ENCODE measurements at regions not wholly inside any gene's neighbourhood (a gene's known extent, or its start where the extent isn't known, plus 50 kb on each side); places are given as distances from the start of the nearest gene placed in this dataset.

- H3K9me2 ChIP-seq (replicated peaks; ENCODE audit: control insufficient read depth, low read length): no peaks in the 10 kb centered on the region
- no peaks in the 10 kb centered on the region for H3K4me1 ChIP-seq (ENCODE audit: control insufficient read depth, low read length)
- H3K9me3 ChIP-seq (ENCODE audit: control insufficient read depth, insufficient read depth, low read length): no peaks in the 10 kb centered on the region
- no peak for TF ChIP-seq EZH2phosphoT487 (IDR thresholded peaks at IDR 0.05; ENCODE audit: borderline replicate concordance, low read length)
- TF ChIP-seq CTCF (IDR thresholded peaks at IDR 0.05; ENCODE audit: low read depth, low read length, poor library complexity, severe bottlenecking): no peak
- no peaks in the 10 kb centered on the region for H3K36me3 ChIP-seq (ENCODE audit: control insufficient read depth, low read length)
- no peaks in the 10 kb centered on the region for H4K20me1 ChIP-seq (ENCODE audit: control insufficient read depth, insufficient read depth, low read depth, low read length)
- H3K27ac ChIP-seq (ENCODE audit: low read depth, low read length): no peak overlapping the region
- H3F3A ChIP-seq (ENCODE audit: control insufficient read depth, insufficient read depth): no peaks in the 10 kb centered on the region
- no peak overlapping the region for H3K4me2 ChIP-seq (ENCODE audit: low read length)
- no peaks in the 10 kb centered on the region for H3K79me2 ChIP-seq (ENCODE audit: control insufficient read depth, low read length)
- H3K27me3 ChIP-seq (ENCODE audit: control insufficient read depth, low read length): no peaks in the 10 kb centered on the region
- H3K4me3 ChIP-seq (ENCODE audit: low read length): no peak overlapping the region
Measured at GRCh38 chr16:5385115-5385514, 287.5 kb upstream of the EEF2KMT start.

GRCh38 chr16:5383737-5384136 is 286.1 kb upstream of the EEF2KMT start:
- H3K36me3 ChIP-seq (ENCODE audit: control insufficient read depth, low read length): no peaks in the 10 kb centered on the region
- H3K79me2 ChIP-seq (ENCODE audit: control insufficient read depth, low read length): no peaks in the 10 kb centered on the region
- no peaks in the 10 kb centered on the region for H3F3A ChIP-seq (ENCODE audit: control insufficient read depth, insufficient read depth)
- H3K4me2 ChIP-seq (ENCODE audit: low read length): no peak overlapping the region
- no peak for TF ChIP-seq CTCF (IDR thresholded peaks at IDR 0.05; ENCODE audit: low read depth, low read length, poor library complexity, severe bottlenecking)
- no peak for TF ChIP-seq EZH2phosphoT487 (IDR thresholded peaks at IDR 0.05; ENCODE audit: borderline replicate concordance, low read length)
- H3K27ac ChIP-seq (ENCODE audit: low read depth, low read length): no peak overlapping the region
- no peaks in the 10 kb centered on the region for H3K4me1 ChIP-seq (ENCODE audit: control insufficient read depth, low read length)
- no peaks in the 10 kb centered on the region for H3K9me3 ChIP-seq (ENCODE audit: control insufficient read depth, insufficient read depth, low read length)
- no peaks in the 10 kb centered on the region for H3K9me2 ChIP-seq (replicated peaks; ENCODE audit: control insufficient read depth, low read length)
- H3K4me3 ChIP-seq (ENCODE audit: low read length): no peak overlapping the region
- no peaks in the 10 kb centered on the region for H4K20me1 ChIP-seq (ENCODE audit: control insufficient read depth, insufficient read depth, low read depth, low read length)
- no peaks in the 10 kb centered on the region for H3K27me3 ChIP-seq (ENCODE audit: control insufficient read depth, low read length)

- Histone ChIP-seq H3K27me3 (ENCODE audit: control insufficient read depth, low read length) (no peaks in the 10 kb centered on the region), H3K27ac (ENCODE audit: low read depth, low read length) (no peak overlapping the region), H3K9me2 (replicated peaks; ENCODE audit: control insufficient read depth, low read length) (no peaks in the 10 kb centered on the region), H3K4me2 (ENCODE audit: low read length) (no peak overlapping the region), H3K4me3 (ENCODE audit: low read length) (no peak overlapping the region), H3K36me3 (ENCODE audit: control insufficient read depth, low read length) (no peaks in the 10 kb centered on the region), H3K9me3 (ENCODE audit: control insufficient read depth, insufficient read depth, low read length) (no peaks in the 10 kb centered on the region), H3K79me2 (ENCODE audit: control insufficient read depth, low read length) (no peaks in the 10 kb centered on the region), H4K20me1 (ENCODE audit: control insufficient read depth, insufficient read depth, low read depth, low read length) (no peaks in the 10 kb centered on the region), H3K4me1 (ENCODE audit: control insufficient read depth, low read length) (0 out of 2 replicates have a peak, but pooled peaks cover 4% of the 10 kb centered on the region), H3F3A (ENCODE audit: control insufficient read depth, insufficient read depth) (no peaks in the 10 kb centered on the region)
- TF ChIP-seq EZH2phosphoT487 (IDR thresholded peaks at IDR 0.05; ENCODE audit: borderline replicate concordance, low read length) (no peak), CTCF (IDR thresholded peaks at IDR 0.05; ENCODE audit: low read depth, low read length, poor library complexity, severe bottlenecking) (no peak)
Measured at GRCh38 chr16:5382484-5382883, 284.9 kb upstream of the EEF2KMT start.

GRCh38 chr16:5381481-5381880 is 283.9 kb upstream of the EEF2KMT start:
- no peaks in the 10 kb centered on the region for H3K9me3 ChIP-seq (ENCODE audit: control insufficient read depth, insufficient read depth, low read length)
- no peaks in the 10 kb centered on the region for H3K9me2 ChIP-seq (replicated peaks; ENCODE audit: control insufficient read depth, low read length)
- H4K20me1 ChIP-seq (ENCODE audit: control insufficient read depth, insufficient read depth, low read depth, low read length): no peaks in the 10 kb centered on the region
- no peak overlapping the region for H3K27ac ChIP-seq (ENCODE audit: low read depth, low read length)
- H3K36me3 ChIP-seq (ENCODE audit: control insufficient read depth, low read length): no peaks in the 10 kb centered on the region
- TF ChIP-seq EZH2phosphoT487 (IDR thresholded peaks at IDR 0.05; ENCODE audit: borderline replicate concordance, low read length) (no peak), CTCF (IDR thresholded peaks at IDR 0.05; ENCODE audit: low read depth, low read length, poor library complexity, severe bottlenecking) (no peak)
- no peaks in the 10 kb centered on the region for H3K27me3 ChIP-seq (ENCODE audit: control insufficient read depth, low read length)
- no peak overlapping the region for H3K4me2 ChIP-seq (ENCODE audit: low read length)
- H3K79me2 ChIP-seq (ENCODE audit: control insufficient read depth, low read length): no peaks in the 10 kb centered on the region
- 0 out of 2 replicates have a peak, but pooled peaks cover 4% of the 10 kb centered on the region for H3K4me1 ChIP-seq (ENCODE audit: control insufficient read depth, low read length)
- no peaks in the 10 kb centered on the region for H3F3A ChIP-seq (ENCODE audit: control insufficient read depth, insufficient read depth)
- no peak overlapping the region for H3K4me3 ChIP-seq (ENCODE audit: low read length)
